ENCODE measurements at regions not wholly inside any gene's neighbourhood (a gene's known extent, or its start where the extent isn't known, plus 50 kb on each side); places are given as distances from the start of the nearest gene placed in this dataset.

- H3K79me2 ChIP-seq (ENCODE audit: insufficient read depth, low read length): no peaks in the 10 kb centered on the region
Measured at GRCh38 chr4:167652267-167652666, 418.0 kb upstream of the SPOCK3 start.

GRCh38 chr4:167688660-167689142 is 403.6 kb upstream of the ANXA10 start:
- no TSS peak for BruUV-seq (replicated peaks)
- H3K79me2 ChIP-seq (ENCODE audit: insufficient read depth, low read length): no peaks in the 10 kb centered on the region
- no peak for DNase-seq (ENCODE audit: low spot score)
- intact Hi-C loops (cut with micrococcal nuclease; ENCODE audit: unreplicated experiment) (no loop called here), in situ Hi-C loops (cut with HindIII; ENCODE audit: extremely low pct_ligation_motif_present, low pct_unique_long_range_greater_than_20kb) (no loop called here)
- peak overlapping the region; percentile 40 for H3K4me2 ChIP-seq (ENCODE audit: low read depth, low read length)
- WGBS (ENCODE audit: low lambda C conversion rate): 22% methylated on average over 9 of the region's 9 CpGs
- no peak for FAIRE-seq
- no peaks in the 10 kb centered on the region for H3K27me3 ChIP-seq (ENCODE audit: control insufficient read depth in 1 of 2, insufficient read depth in 2 of 2, low read length in 2 of 2)
- CTCF ChIA-PET (ENCODE audit: low intra/inter-chr PET ratio, low total read pairs): no interaction called here
- H3K36me3 ChIP-seq (replicated peaks in 1 of 2; ENCODE audit: control insufficient read depth in 1 of 2, insufficient read depth in 2 of 2, low read length in 2 of 2): no peaks in the 10 kb centered on the region
- no peaks in the 10 kb centered on the region for H4K20me1 ChIP-seq (ENCODE audit: insufficient read depth, low read length)
- POLR2A ChIA-PET: no interaction called here
- H3K9me3 ChIP-seq (ENCODE audit: low read length): peaks cover 15% of the 10 kb centered on the region
- TF ChIP-seq MBNL3 (CRISPR knock-in tag; conservative IDR thresholded peaks at IDR 0.05) (no peak), PREB (CRISPR knock-in tag; IDR thresholded peaks at IDR 0.05) (no peak), ZNF160 (CRISPR knock-in tag; IDR thresholded peaks at IDR 0.05) (no peak)
- peak overlapping the region; percentile 3 for H2AFZ ChIP-seq (ENCODE audit: low read length)
- H3K9ac ChIP-seq (ENCODE audit: insufficient read depth, low read depth, low read length): no peak overlapping the region
- H3K4me3 ChIP-seq (replicated peaks in 1 of 3; ENCODE audit: insufficient read depth in 1 of 3, low read depth in 2 of 3, low read length in 3 of 3): no peak overlapping the region
- H3K27ac ChIP-seq (ENCODE audit: extremely low read length, insufficient read depth, low read length): no peak overlapping the region
- no peak for ATAC-seq
- H3K4me1 ChIP-seq (ENCODE audit: insufficient read depth, low read length): no peaks in the 10 kb centered on the region

More at GRCh38 chr4:167652267-167652666, 418.0 kb upstream of the SPOCK3 start:
- H3K4me2 ChIP-seq (ENCODE audit: low read depth, low read length): no peak overlapping the region
- no peak overlapping the region for H3K27ac ChIP-seq (ENCODE audit: extremely low read length, insufficient read depth, low read length)
- ChIA-PET POLR2A (no interaction called here), CTCF (ENCODE audit: low intra/inter-chr PET ratio, low total read pairs) (no interaction called here)
- H2AFZ ChIP-seq (ENCODE audit: low read length): no peak overlapping the region
- no peaks in the 10 kb centered on the region for H4K20me1 ChIP-seq (ENCODE audit: insufficient read depth, low read length)
- H3K36me3 ChIP-seq (replicated peaks in 1 of 2; ENCODE audit: control insufficient read depth in 1 of 2, insufficient read depth in 2 of 2, low read length in 2 of 2): no peaks in the 10 kb centered on the region
- WGBS (ENCODE audit: low lambda C conversion rate): 17% methylated on average over 2 of the region's 4 CpGs
- peaks cover 62% of the 10 kb centered on the region for H3K9me3 ChIP-seq (ENCODE audit: low read length)
- ATAC-seq (no peak), DNase-seq (ENCODE audit: low spot score) (no peak), FAIRE-seq (no peak)
- no peak for TF ChIP-seq ZNF235 (CRISPR knock-in tag; IDR thresholded peaks at IDR 0.05; ENCODE audit: borderline replicate concordance)
- TF ChIP-seq ETV5 (CRISPR knock-in tag; IDR thresholded peaks at IDR 0.05; ENCODE audit: borderline replicate concordance): no peak
- TF ChIP-seq ZNF703 (CRISPR knock-in tag; IDR thresholded peaks at IDR 0.05; ENCODE audit: borderline replicate concordance): no peak
- no peak for TF ChIP-seq HOXA3 (CRISPR knock-in tag; IDR thresholded peaks at IDR 0.05)
- H3K4me3 ChIP-seq (replicated peaks in 1 of 3; ENCODE audit: insufficient read depth in 1 of 3, low read depth in 2 of 3, low read length in 3 of 3): no peak overlapping the region
- H3K9ac ChIP-seq (ENCODE audit: insufficient read depth, low read depth, low read length): no peak overlapping the region
- intact Hi-C loops (cut with micrococcal nuclease; ENCODE audit: unreplicated experiment) (no loop called here), in situ Hi-C loops (cut with HindIII; ENCODE audit: extremely low pct_ligation_motif_present, low pct_unique_long_range_greater_than_20kb) (no loop called here)
- no TSS peak for BruUV-seq (replicated peaks)
- H3K27me3 ChIP-seq (ENCODE audit: control insufficient read depth in 1 of 2, insufficient read depth in 2 of 2, low read length in 2 of 2): no peaks in the 10 kb centered on the region
- no peaks in the 10 kb centered on the region for H3K4me1 ChIP-seq (ENCODE audit: insufficient read depth, low read length)

Data from HepG2 (cell line).